DMS153 treated with DMSO at 0.1 percent for 48 hours (cell line): ENCODE measurements at regions not wholly inside any gene's neighbourhood (a gene's known extent, or its start where the extent isn't known, plus 50 kb on each side); places are given as distances from the start of the nearest gene placed in this dataset.
"Not testable (repeated sequence)": the region's sequence is repeated elsewhere in the genome, so short reads cannot be mapped to it uniquely, and the experiment has no call there.

Experiments used
- DNase-seq: peaks from one replicate; lab custom pipeline; 2025; ENCODE audit not compliant: unreplicated experiment; lab: John Stamatoyannopoulos, UW

DNA sequence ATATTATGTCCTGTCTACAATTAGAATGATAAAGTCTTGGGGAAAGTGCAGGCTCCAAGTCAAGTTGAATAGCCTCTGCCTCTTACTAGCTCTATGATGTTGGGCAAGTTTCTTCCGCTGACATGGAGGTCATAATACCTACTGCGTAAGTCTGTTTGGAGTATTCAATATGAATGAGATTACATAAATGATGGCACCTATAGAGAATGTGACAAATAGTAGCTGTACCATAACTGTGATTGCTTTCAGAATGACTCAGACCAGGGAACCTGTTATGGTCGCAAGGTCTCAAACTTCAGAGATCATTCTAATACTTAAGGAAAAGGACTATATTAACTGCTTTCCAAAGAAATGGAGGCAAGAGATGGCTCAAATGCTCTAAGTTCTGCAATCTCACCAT lies 94.0 kb upstream of the ABCA1 start:
- DNase-seq: no peak

DNA sequence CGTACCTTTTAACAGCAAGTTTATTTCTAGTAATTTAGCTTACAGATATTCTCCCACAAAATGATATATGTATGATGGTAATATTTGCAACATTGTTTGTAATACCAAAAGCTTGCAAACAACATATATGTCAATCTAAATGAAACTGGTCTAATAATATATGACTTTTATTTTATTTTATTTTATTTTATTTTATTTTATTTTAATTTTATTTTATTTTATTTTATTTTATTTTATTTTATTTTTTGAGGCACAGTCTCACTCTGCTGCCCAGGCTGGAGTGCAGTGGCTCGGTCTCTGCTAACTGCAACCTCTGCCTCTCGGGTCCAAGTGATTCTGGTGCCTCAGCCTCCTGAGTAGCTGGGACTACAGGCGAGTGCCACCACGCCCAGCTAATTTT lies 94.6 kb upstream of the ABCA1 start:
- not testable (repeated sequence) for DNase-seq

DNA sequence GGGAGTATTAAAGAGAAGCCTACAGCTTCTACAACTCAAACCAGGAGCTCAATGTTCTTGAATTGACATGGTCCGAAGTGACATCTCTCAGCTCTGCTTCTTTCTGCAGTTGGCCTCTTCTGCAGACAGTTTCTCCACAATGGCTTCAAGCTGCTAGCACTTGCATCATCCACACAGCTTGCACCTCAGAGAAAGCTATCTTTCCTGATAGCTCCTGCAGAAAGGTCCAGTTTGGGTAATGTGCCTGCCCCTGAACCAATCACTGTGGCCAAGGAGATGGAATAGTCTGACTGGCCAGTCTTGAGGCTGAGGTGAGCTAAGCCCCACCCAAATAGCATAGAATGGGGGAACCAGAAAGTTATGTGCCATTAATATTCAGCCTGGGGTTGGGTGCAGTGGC lies 95.8 kb upstream of the ABCA1 start:
- no peak for DNase-seq

DNA sequence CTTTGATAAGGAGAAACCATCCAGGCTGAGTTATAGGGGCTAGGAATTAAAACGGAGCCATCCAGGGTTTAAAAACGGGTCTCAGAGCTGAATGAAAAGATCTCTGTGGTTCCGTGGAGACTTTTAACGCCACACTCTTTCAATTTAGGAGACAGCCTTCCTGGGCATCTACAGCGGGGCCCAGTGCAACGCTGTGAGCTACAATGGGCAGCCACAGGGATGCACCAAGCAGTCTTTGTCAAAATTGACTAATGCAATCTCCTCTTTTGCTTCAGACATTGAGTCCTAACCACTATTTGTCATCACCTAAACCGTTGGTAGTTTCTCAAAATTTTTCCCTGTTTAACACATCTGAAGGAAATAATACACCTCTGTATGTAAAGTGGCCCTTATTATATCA lies 96.6 kb upstream of the ABCA1 start:
- no peak for DNase-seq

DNA sequence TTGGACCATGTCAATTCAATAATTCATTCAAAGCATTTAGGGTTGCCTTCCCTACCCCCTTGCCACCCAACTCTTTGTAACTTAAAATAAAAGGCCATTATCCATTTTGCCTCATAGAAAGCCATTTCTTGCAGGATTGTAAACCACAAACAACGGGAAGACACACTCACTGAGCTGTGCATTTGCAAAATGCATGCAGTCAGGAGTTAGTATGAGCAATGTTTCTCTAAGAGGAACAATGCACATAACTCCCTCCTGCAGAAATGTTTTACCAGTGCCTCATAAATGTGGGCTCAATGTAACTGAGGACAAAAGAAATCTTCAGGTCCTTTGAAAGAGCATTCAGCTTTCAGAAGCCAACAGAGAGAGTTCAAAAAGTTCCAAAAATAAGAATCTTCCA lies 98.5 kb upstream of the ABCA1 start:
- no peak for DNase-seq

DNA sequence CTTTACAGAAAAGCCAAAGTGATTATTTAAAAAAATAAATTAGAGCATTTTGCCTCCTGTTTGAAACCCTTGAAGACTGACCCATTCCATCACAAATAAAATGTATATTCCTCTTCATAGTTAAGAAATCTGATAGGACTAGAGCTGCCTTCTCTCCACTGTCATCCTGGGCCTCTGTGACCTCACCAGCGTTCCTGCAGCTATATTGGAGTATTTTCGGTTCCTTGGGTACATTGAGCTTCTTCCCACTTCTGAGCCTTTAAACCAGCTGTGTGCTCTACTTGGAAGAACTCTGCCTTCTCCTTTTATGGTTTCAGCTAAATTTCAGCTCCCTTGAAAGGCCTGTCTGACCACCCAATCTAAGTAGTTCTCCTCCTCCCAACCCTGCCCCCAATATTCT lies 99.1 kb upstream of the ABCA1 start:
- no peak for DNase-seq

DNA sequence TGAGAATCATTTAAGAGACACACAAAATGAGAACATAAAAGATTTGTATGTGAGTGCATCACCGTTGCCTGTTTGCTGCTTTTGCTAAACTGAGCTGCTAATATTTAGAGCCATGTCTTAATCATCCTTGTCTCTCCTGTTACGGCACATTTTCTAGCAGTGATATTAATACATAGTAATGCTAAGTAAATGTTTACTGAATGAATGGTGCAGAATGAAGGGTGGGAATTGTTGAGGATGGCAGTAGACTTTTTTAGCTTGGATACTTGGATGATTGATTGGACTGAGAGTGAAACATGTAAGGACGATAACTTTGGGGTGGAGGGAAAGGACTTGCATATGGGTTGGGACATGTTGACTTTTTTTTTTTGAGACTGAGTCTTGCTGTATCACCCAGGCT lies 102.3 kb upstream of the ABCA1 start:
- no peak for DNase-seq

DNA sequence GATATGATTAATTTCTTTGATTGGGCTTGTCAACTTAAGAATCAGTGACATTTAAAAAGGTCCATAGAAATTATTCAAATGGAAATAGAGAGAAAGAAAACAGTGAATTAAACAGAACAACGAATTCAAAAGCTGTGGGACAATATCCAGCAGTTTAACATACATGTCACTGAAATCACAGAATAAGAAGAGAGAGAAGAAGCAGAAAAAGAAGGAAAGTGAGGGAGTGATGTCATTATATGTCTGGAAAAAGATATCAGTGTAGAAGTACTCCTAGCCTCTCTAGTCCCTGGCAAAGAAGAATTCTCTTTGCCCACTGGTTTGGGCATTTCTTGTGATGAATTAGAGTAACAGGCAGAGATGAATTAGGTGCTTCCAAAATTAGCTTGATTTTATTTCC lies 109.2 kb upstream of the ABCA1 start:
- DNase-seq: no peak

DNA sequence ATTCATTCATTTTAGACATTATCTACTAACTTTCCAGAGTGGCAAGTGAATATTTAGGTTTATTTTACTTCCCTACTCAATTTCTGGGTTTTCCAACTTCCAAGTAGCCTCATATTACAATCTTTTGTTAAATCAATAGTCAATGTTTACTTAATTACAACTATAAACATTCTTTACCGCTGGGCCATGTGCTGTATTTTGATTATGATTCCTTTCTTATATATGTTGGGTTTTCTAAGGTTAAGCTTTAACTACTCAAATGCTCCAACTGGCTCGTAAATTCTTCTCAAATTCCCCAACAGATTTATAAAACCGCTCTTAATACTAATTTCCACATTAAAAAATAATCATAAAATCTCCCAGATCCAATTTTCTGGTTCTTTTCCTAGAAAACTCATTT lies 110.1 kb upstream of the ABCA1 start:
- DNase-seq: no peak

DNA sequence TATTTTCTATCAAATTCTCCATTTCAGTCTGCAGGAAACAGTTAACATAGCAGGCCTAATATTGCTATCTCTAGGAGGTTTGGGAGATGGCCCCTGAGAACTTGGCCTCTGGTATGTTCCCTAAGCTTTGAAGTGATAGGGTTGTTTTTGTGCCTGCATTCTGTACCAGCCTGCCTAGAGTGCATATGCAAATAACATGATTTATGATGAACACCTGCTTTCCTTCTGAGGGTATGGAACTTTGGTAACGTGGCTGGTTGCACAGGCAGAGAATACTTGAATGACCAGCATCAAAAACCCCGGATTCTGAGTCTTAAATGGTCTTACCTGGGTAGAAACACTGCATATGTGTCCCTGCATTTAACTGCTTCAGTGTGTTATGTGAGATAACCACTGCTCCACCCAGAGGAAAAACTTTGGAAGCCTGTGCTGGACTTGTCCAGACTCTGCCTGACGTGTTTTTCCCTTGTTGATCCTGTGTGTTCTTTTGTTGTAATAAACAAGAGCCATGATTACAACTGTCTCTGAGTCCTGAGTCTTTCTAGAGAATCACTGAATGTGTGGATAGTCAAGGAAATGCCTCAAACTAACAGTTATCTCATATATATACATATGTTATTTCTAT lies 111.3 kb upstream of the ABCA1 start:
- DNase-seq: no peak

DNA sequence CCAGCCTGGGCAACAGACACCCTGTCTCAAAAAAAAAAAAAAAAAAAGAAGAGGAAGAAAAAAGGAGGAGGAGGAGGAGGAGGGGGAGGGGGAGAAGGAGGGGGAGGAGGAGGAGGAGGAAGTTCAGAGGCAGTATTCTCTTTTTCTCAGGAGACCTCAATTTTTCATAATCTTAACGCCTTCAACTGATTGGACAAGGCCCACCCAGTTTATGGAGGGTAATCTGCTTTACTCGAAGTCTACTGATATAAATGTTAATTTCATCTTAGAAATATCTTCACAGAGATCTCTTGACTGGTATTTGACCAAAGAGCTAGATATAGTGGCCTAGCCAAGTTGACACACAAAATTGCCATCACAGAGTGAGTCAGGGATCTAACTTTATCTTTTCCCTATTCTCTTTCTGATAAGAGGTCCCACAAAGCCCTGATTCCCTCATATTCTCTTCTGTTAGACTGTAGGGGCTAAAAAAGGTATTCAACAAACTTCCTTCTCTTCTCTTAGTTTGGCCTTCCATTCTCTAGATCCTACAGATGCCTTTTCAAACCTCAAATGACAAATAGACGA lies 115.5 kb upstream of the ABCA1 start:
- DNase-seq: no peak

DNA sequence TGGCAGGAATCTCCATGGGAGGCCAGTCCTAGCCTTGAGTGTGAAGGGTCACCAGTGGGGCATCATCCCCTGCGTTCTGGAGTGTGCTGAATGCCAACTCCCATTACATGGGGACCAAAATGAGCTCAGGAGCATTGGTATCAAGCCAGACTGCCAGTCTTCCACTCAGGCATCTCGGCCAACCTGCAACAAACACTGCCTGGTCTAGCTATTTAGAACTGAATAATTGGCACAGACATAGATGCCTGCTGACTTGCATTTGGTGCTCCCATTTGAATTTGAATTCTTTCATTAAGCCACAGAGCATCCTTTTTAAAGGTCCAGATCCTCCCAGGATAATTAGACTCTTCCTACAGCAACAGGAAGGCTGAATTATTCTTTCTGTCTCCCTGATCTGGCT lies 116.6 kb upstream of the ABCA1 start:
- no peak for DNase-seq

DNA sequence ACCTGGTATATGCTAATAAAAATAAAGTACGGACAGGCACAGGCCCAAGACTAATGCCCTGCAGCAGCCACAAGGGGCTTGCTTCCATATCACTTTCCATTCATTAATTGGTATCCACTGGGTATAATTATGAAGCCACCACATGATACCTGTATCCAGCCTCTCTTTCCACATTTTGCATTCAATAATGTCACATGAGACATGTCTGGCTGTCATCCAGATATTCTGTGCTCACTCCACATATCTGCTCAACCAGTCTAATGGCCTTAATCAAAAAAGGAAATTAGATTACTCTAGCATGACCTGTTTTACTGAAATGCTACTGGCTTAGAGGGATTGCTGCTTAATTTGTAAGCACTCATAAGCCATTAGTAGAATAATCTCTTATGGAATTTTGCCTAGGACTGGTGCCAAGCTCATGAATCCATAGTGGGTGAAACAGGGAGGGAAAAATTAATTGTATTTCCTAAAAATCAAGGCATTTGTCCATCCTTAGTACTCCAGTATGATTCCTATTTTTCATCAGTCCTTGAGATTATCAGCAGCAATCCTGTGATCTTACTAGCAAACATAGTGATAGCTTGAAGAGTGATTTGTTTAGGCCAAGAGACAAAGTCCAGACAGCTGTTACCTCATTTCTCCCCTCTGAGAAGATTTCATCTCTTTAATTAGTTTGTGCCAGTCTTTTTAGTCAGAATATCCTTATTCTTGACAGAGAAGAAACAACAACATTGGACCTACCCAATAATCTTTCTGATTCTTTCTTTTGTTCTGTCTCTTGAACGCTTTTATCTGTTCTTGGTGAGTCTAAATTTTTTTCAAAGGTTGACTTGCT lies 119.2 kb upstream of the ABCA1 start:
- DNase-seq: no peak

DNA sequence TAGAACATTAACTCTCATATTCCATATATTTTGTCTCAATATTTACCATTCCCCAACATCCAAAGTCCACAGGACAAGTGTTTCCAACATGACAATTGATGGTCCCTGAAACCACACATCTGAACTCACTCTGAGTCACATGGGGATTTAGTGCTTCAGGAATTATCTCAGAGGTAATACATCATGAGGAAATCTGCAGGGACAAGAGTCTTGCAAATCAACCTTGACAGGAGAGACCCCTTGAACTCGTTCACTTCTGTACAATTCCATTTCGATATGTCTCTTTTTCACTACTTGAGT lies 119.7 kb upstream of the ABCA1 start:
- DNase-seq: no peak

DNA sequence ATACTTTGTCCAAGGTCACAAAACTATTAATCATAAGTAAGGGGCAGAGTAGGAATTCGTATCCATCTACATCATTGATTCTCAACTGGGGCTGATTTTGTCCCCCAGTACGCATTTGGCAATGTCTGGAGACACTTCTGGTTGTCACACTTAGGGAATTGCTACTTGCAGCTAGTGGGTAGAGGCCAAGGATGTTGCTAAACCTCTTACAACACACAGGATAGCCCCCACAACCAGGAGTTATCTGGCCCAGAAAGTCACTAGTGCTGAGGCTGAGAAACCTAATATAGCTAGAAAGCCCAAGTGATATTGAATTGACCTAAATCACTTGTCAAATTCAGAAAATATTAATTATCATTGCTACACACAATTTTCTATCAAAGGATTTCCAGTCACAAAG lies 120.4 kb upstream of the ABCA1 start:
- DNase-seq: no peak

DNA sequence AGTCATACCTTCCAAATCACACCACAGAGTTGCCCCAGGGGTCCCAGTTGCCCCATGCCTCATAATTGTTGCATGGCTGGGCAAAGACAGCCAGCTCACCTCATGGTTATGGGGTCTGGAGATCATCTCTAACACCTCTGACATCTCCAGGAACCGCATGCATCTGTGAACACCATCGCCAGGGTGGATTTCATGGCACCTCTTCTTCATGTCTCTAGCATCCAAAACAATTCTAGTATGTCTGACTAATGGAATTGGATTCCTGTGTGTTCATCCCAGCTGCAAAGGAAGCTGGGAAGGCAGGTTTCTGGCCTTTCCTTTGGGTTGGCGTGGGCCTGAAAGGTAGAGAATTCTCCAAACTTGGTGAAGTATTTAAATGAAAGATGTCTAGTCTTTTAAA lies 122.3 kb upstream of the ABCA1 start:
- no peak for DNase-seq

DNA sequence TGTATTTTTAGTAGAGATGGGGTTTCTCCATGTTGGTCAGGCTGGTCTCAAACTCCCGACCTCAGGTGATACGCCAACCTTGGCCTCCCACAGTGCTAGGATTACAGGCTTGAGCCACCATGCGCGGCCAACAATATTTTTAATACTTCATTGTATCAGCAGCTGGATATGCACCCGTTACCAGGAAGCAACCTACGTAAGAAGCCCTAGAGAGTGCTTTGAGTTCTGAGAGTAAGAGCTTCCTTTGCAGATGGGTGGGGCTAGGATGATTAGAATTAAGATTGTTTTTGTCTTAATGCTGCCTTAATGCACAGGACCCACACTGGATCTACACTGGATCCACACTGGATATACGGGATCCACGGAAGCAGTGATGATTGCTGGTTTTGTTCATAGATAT lies 123.9 kb upstream of the ABCA1 start:
- DNase-seq: no peak

DNA sequence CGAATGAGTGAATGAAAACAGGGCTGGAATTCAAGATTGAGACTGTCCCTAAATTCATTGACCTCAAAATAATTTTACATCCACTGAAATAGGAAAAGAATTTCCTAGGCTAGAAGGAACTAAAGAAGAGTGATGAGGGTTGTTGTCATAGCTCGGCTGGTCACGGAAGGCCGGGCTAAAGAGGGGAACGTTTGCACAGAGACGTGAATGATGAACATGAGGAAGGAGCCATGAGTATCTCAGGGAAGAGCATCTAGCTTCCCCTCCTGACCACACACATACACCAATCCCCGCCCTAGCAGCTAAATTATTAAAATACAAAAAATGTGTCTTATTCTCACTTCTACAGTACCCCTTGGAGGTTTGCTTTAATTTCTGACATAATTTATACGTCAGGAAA lies 124.4 kb upstream of the ABCA1 start:
- no peak for DNase-seq

DNA sequence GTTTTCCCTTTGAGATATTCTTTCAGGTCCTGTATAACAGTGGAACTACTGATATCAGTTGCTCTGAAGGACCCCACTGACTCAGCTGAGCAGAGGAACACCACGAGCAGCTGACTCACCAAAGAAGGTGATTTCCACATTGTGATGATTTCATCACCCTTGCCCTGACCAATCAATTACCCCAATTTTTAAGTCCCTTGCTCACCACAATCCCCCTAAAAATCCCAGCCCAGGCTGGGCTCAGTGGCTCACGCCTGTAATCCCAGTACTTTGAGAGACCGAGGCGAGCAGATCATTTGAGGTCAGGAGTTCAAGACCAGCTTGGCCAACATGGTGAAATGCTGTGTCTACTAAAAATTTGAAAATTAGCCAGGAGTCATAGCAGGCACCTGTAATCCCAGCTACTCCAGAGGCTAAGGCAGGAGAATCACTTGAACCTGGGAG lies 125.3 kb upstream of the ABCA1 start:
- no peak for DNase-seq

DNA sequence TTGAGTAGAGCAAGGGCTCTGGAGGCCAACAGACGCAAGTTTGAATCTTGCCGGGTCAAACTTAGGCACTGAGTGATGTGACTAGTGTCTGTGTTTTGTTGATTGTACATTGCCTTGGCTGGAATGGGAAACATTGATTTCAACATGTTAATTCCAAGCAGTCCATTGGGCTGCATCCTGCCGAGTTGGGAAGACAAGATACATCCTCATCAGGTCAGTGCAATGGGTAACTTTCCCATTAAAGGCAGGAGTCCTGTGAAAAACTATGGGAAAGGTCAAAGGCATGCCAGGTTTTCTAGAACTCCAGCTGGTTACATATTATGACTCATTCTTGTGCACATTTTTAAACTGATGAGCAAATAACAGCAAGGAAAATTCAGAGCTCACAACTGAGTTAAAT lies 126.5 kb upstream of the ABCA1 start:
- DNase-seq: no peak

DNA sequence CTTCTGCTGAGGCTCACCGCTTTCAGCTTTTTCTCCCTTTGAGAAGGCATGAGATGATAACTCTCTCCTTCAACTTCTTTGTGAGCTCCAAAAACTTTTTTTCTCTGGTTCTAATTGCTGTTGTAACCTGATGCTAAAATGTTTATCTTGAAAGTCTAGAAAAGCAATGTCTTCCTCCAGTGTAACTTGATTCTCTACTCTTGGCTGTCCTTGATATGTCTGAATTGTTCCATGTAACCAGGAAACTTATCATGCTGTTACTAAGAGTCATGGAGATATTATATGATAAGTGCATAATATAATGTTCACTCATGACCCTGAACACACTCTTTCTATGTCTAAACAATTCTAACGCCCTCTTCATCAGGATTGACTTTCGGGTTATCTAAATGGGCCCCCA lies 128.0 kb upstream of the ABCA1 start:
- DNase-seq: no peak

DNA sequence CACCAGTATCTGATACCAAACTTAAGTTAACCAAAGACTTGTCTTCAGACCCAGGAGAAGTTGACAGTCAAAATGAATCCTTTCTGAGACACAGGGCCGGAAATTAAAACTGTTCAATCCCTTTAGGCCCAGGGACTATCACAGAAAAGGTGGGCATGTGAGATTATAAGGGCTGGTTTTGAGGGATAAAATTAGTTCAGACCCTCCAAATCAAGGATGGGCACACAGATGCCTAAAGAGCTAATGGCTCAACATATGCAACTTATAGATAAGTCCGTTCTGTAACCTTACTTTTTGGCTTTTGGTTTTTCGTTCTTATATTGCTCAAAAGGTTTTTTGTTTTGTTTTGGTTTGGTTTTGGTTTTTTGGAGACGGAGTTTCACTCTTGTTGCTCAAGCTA lies 129.6 kb upstream of the ABCA1 start:
- no peak for DNase-seq

DNA sequence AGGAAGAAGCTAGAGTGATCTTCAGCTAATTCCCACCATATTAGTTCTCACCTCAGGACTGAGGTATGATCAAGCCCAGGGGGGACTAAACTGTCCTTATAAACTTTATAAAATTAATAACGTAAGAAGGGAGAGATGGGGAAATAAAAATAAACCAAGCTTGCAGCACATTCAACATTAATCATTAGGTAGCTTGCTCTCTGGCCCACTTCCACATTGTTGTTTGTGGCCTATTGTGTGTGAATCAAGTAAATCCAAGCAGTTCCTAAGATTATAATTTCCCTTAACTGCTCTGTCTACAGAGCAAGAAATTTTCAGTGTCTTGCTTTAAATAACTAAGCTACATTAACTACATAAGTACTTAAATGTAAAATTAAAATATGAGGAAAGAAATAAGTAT lies 131.3 kb upstream of the ABCA1 start:
- no peak for DNase-seq
